ENCODE measurements at regions not wholly inside any gene's neighbourhood (a gene's known extent, or its start where the extent isn't known, plus 50 kb on each side); places are given as distances from the start of the nearest gene placed in this dataset.

DNA sequence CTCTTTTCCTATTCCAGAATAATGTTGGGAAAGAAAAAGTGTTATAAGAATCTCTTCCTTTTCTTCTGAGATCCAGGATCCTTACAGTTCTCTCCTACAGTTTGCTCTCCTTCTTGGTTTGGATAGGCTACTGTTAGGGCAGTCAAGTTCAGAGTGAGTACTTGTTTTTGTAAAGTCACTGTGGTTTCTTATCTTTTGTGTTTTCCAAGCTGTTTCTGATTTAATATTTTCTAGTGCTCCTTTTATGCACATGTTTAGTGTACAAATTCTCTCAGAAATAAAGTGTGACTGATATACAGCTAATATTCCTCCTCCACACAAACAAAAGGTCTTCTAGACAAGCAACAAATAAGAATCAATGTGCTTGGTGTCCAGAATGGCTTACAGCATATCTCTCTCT lies 107.7 kb downstream of the BACH1 start:
- Histone ChIP-seq H3K4me3 (no peak overlapping the region), H3K36me3 (no peaks in the 10 kb centered on the region), H3K4me1 (ENCODE audit: insufficient read depth) (no peaks in the 10 kb centered on the region), H3K27me3 (no peaks in the 10 kb centered on the region), H3K9me3 (no peaks in the 10 kb centered on the region), H3K27ac (no peak overlapping the region)
- DNase-seq = no peak
- intact Hi-C loops (cut with DNase I) = no loop called here
- TF ChIP-seq, protein P1, sequence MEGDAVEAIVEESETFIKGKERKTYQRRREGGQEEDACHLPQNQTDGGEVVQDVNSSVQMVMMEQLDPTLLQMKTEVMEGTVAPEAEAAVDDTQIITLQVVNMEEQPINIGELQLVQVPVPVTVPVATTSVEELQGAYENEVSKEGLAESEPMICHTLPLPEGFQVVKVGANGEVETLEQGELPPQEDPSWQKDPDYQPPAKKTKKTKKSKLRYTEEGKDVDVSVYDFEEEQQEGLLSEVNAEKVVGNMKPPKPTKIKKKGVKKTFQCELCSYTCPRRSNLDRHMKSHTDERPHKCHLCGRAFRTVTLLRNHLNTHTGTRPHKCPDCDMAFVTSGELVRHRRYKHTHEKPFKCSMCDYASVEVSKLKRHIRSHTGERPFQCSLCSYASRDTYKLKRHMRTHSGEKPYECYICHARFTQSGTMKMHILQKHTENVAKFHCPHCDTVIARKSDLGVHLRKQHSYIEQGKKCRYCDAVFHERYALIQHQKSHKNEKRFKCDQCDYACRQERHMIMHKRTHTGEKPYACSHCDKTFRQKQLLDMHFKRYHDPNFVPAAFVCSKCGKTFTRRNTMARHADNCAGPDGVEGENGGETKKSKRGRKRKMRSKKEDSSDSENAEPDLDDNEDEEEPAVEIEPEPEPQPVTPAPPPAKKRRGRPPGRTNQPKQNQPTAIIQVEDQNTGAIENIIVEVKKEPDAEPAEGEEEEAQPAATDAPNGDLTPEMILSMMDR (IDR thresholded peaks at IDR 0.05) = no peak
- TF ChIP-seq EP300 (IDR thresholded peaks at IDR 0.05) (no peak), POLR2A (IDR thresholded peaks at IDR 0.05) (no peak)

DNA sequence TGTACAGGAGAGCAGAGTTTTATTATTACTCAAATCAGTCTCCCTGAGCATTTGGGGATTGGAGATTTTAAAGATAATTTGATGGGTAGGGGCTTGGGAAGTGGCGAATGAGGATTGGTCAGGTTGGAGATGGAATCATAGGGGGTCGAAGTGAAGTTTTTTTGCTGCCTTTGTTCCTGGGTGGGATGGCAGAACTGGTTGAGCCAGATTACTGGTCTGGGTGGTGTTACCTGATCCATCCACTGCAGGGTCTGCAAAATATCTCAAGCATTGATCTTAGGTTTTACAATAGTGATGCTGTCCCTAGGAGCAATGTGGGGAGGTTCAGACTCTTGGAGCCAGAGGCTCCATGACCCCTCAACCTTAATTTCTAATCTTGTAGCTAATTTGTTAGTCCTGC lies 108.8 kb downstream of the BACH1 start:
- Histone ChIP-seq H3K36me3 (no peaks in the 10 kb centered on the region), H3K27me3 (no peaks in the 10 kb centered on the region), H3K4me1 (ENCODE audit: insufficient read depth) (no peaks in the 10 kb centered on the region), H3K4me3 (no peak overlapping the region), H3K9me3 (no peaks in the 10 kb centered on the region), H3K27ac (no peak overlapping the region)
- WGBS, 3 donors = 94 to 97% (median 96%) methylated on average over 2 of the region's 2 CpGs
- DNase-seq = no peak
- intact Hi-C loops (cut with DNase I) = no loop called here
- TF ChIP-seq, protein P1 (IDR thresholded peaks at IDR 0.05) = no peak
- TF ChIP-seq POLR2A (IDR thresholded peaks at IDR 0.05) (no peak), EP300 (IDR thresholded peaks at IDR 0.05) (no peak)

DNA sequence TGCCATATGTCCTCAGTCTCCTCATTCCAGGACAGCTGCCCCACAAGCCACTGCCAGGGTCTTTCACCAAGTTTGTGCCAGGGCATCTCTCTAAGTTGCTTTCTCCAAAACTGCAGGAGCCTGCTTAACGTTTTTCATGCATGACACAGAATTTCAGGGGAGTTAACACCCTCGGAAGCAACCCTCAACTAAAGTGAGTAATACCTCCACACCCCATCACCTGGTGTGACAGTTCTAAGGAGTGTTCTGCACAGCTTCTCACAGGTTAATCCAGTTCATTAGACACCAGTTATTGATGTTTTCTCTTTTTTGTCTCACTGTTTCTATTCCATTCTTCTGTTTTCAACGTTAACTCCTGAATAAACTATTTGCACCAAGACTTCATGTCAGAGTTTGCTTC lies 115.0 kb downstream of the BACH1 start:
- Histone ChIP-seq H3K4me1 (ENCODE audit: insufficient read depth) (no peaks in the 10 kb centered on the region), H3K9me3 (no peaks in the 10 kb centered on the region), H3K36me3 (no peaks in the 10 kb centered on the region), H3K27ac (no peak overlapping the region), H3K27me3 (no peaks in the 10 kb centered on the region), H3K4me3 (no peak overlapping the region)
- TF ChIP-seq POLR2A (IDR thresholded peaks at IDR 0.05) = no peak
- TF ChIP-seq, protein P1 (IDR thresholded peaks at IDR 0.05) = no peak
- TF ChIP-seq EP300 (IDR thresholded peaks at IDR 0.05) = no peak
- no peak for DNase-seq
- intact Hi-C loops (cut with DNase I) = no loop called here
- 68 to 75% (median 72%) methylated on average over 3 of the region's 3 CpGs for WGBS, 3 donors

DNA sequence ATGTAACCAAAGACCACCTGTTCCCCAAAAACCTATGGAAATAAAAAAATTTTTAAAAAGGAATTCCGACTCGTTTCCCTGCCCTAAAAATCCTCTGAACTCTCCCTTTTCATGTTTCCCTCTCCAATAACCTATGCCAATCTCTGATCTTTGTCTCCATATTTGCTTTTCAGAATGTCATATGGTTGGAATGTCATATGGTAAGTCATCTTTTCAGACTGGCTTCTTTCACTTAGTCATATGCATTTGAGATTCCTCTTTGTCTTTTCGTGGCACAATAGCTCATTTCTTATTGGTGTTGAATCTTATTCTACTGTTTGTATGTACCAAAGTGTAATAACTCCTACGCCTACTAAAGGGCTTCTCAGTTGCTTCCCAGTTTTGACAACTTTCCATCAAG lies 117.5 kb downstream of the BACH1 start:
- WGBS, 3 donors = 92 to 95% (median 93%) methylated on average over 4 of the region's 4 CpGs
- Histone ChIP-seq H3K27me3 (no peaks in the 10 kb centered on the region), H3K4me1 (ENCODE audit: insufficient read depth) (no peaks in the 10 kb centered on the region), H3K4me3 (no peak overlapping the region), H3K9me3 (no peaks in the 10 kb centered on the region), H3K36me3 (no peaks in the 10 kb centered on the region), H3K27ac (no peak overlapping the region)
- intact Hi-C loops (cut with DNase I) = no loop called here
- no peak for TF ChIP-seq POLR2A (IDR thresholded peaks at IDR 0.05)
- TF ChIP-seq, protein P1 (IDR thresholded peaks at IDR 0.05) = no peak
- no peak for TF ChIP-seq EP300 (IDR thresholded peaks at IDR 0.05)
- no peak for DNase-seq

DNA sequence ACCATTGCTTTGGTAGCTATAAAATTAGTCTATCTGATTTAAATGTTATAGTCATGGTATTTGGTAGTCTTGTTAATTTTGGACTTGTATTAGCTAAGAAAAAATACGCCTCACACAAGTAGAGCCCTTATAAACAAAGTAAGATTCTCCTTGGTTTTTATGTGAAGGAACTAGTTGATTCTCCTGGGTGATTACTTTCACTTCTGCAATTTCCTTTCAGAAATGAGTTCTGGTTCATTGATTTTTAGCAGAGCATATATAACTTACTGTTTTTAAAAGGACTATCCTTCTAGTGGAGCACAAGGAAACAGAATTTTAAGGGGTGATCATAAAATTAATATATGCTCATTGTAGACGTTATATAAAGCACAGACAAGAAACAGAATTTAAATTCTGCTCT lies 120.1 kb downstream of the BACH1 start:
- intact Hi-C loops (cut with DNase I) = no loop called here
- no peak for TF ChIP-seq EP300 (IDR thresholded peaks at IDR 0.05)
- no peak for TF ChIP-seq POLR2A (IDR thresholded peaks at IDR 0.05)
- TF ChIP-seq, protein P1 (IDR thresholded peaks at IDR 0.05) = no peak

More for the DNA sequence above, 120.1 kb downstream of the BACH1 start:
- Histone ChIP-seq H3K36me3 (no peaks in the 10 kb centered on the region), H3K27me3 (no peaks in the 10 kb centered on the region), H3K4me1 (ENCODE audit: insufficient read depth) (no peaks in the 10 kb centered on the region), H3K4me3 (no peak overlapping the region), H3K9me3 (no peaks in the 10 kb centered on the region), H3K27ac (no peak overlapping the region)
- WGBS, 3 donors = 86 to 90% (median 88%) methylated on average over 2 of the region's 2 CpGs
- DNase-seq = no peak

All from ovary (tissue), 7 donors.